K562 (cell line): ENCODE measurements at regions not wholly inside any gene's neighbourhood (a gene's known extent, or its start where the extent isn't known, plus 50 kb on each side); places are given as distances from the start of the nearest gene placed in this dataset.

Experiments used
- ATAC-seq: fragments of 200-7000 bp; cut with Tn5 transposase; 3 replicates; pipeline ENCODE4 v1.9.1; 2020; ENCODE audit warnings: moderate library complexity
- BruUV-seq: library from RNA; stranded (reverse); fragments of 400-500 nt; replicated peaks from 2 replicates; lab custom pipeline; 2021; lab: Mats Ljungman, UMichigan
- CTCF ChIA-PET: fragments of 300-600 bp; formaldehyde crosslinking; extraction: SDS; loops from one replicate; lab custom pipeline; 2021; ENCODE audit warnings: low intra/inter-chr PET ratio; lab: Yijun Ruan, JAX
- POLR2A ChIA-PET: fragments of 300-600, 350-650 bp; sonication (Branson Sonifier 250); formaldehyde crosslinking; extraction: SDS; loops from one replicate; lab custom pipeline; 2021; ENCODE audit warnings: antibody characterized with exemption, inconsistent platforms; lab: Yijun Ruan, JAX
- DNase-seq, 4 experiments: peaks; one replicate each; pipeline versions ENCODE4 v3.0.0 to v3.0.0-alpha.2; 2011 to 2018; ENCODE audit warnings: low spot score in 3 of 4, mixed read lengths in 3 of 4; ENCODE audit errors: extremely low read depth in 1 of 4
- FAIRE-seq: peaks from 2 replicates; lab custom pipeline; 2011; peaks lifted over from hg19 to GRCh38; lab: Jason Lieb, UNC
- H2AFZ ChIP-seq: 2 replicates; pipeline ENCODE4 v1.6.0; 2011; ENCODE audit warnings: low read depth, low read length, control low read depth, inconsistent platforms
- H3K27ac ChIP-seq: fragments of 200-600 bp; 3 replicates; pipeline ENCODE4 v1.8.0; 2011; ENCODE audit warnings: low read depth, mild to moderate bottlenecking, control low read depth, inconsistent platforms, low read length, moderate library complexity, mixed read lengths; ENCODE audit errors: extremely low read depth
- H3K27me3 ChIP-seq, 2 experiments: fragments of 300-600 bp in 1 of 2; 2 replicates in 1 of 2; 3 replicates in 1 of 2; pipeline versions ENCODE4 v1.6.0 to v1.8.0; 2011; ENCODE audit warnings: inconsistent platforms in 2 of 2, low read length in 2 of 2, mild to moderate bottlenecking in 1 of 2, mixed read lengths in 1 of 2, moderate library complexity in 1 of 2; ENCODE audit not compliant: control insufficient read depth in 2 of 2, insufficient read depth in 2 of 2
- H3K36me3 ChIP-seq: fragments of 300-600 bp; 3 replicates; pipeline ENCODE4 v1.8.0; 2011; ENCODE audit warnings: mild to moderate bottlenecking, low read length, inconsistent platforms; ENCODE audit not compliant: control insufficient read depth, insufficient read depth
- H3K4me1 ChIP-seq, 2 experiments: fragments of 200-600 bp in 1 of 2; replicated peaks in 1 of 2; 2 replicates in 1 of 2; 3 replicates in 1 of 2; pipeline versions ENCODE4 v1.5.1 to v1.8.0; 2011; ENCODE audit warnings: inconsistent platforms in 2 of 2, low read length in 2 of 2, mild to moderate bottlenecking in 1 of 2, mixed read lengths in 1 of 2, moderate library complexity in 1 of 2; ENCODE audit not compliant: control insufficient read depth in 2 of 2, insufficient read depth in 2 of 2
- H3K4me2 ChIP-seq: 2 replicates; pipeline ENCODE4 v1.6.1; 2011; ENCODE audit warnings: low read length, control low read depth, inconsistent platforms, mixed read lengths; ENCODE audit not compliant: insufficient read depth
- H3K4me3 ChIP-seq: fragments of 200-600 bp; sonication (generic), shearing (Covaris generic); 2 replicates; pipeline ENCODE4 v1.5.1; 2016; ENCODE audit warnings: control low read depth, inconsistent platforms
- H3K79me2 ChIP-seq: fragments of 200-600 bp; 3 replicates; pipeline ENCODE4 v1.8.0; 2011; ENCODE audit warnings: low read length, inconsistent platforms; ENCODE audit not compliant: control insufficient read depth, insufficient read depth
- H3K9ac ChIP-seq, 2 experiments: 2 replicates each; pipeline versions ENCODE4 v1.6.0 to v1.6.1; 2011; ENCODE audit warnings: low read depth in 2 of 2, low read length in 2 of 2, control low read depth in 1 of 2, inconsistent platforms in 1 of 2, mild to moderate bottlenecking in 1 of 2, mixed read lengths in 1 of 2; ENCODE audit not compliant: insufficient read depth in 1 of 2
- H3K9me1 ChIP-seq: one replicate; pipeline ENCODE4 v1.6.0; 2011; ENCODE audit warnings: inconsistent platforms, mild to moderate bottlenecking, low read length, moderate library complexity; ENCODE audit not compliant: control insufficient read depth, insufficient read depth
- H3K9me3 ChIP-seq: replicated peaks from 2 replicates; pipeline ENCODE4 v1.5.1; 2011; ENCODE audit warnings: low read depth, low read length, inconsistent platforms; ENCODE audit not compliant: control insufficient read depth, insufficient read depth
- H4K20me1 ChIP-seq: replicated peaks from 2 replicates; pipeline ENCODE4 v1.6.1; 2011; ENCODE audit warnings: low read length, inconsistent platforms, mixed read lengths; ENCODE audit not compliant: control insufficient read depth, insufficient read depth
- ADNP ChIP-seq: fragments of 200-800 bp; sonication (Bioruptor generic); IDR thresholded peaks from 2 replicates; pipeline ENCODE4 v1.6.1; 2016; ENCODE audit warnings: missing genetic modification characterization, missing compliant biosample characterization
- GMEB1 ChIP-seq: fragments of 250-450 bp; sonication (Bioruptor Pico); IDR thresholded peaks from 2 replicates; pipeline ENCODE4 v1.4.0; 2020; ENCODE audit warnings: mild to moderate bottlenecking
- HMGN3 ChIP-seq: IDR thresholded peaks from 2 replicates; pipeline ENCODE4 v1.6.1; 2011; ENCODE audit warnings: borderline replicate concordance, low read depth, mild to moderate bottlenecking, mixed read lengths, low read length; ENCODE audit not compliant: insufficient read length; ENCODE audit errors: extremely low read depth
- KAT2B ChIP-seq: IDR thresholded peaks from one replicate; pipeline ENCODE4 v1.6.1; 2012; ENCODE audit warnings: low read depth, mild to moderate bottlenecking, control low read depth, inconsistent platforms, low read length, moderate library complexity
- POLR2B ChIP-seq: fragments of 450-650 bp; IDR thresholded peaks from 2 replicates; pipeline ENCODE4 v1.6.1; 2018; ENCODE audit warnings: low read depth; ENCODE audit not compliant: partially characterized antibody
- PREB ChIP-seq: sonication (generic); formaldehyde crosslinking; IDR thresholded peaks from 2 replicates; pipeline ENCODE4 v1.8.1; 2023; ENCODE audit warnings: mild to moderate bottlenecking, missing genetic modification reagents
- PTRF ChIP-seq: fragments of 450-650 bp; IDR thresholded peaks from 2 replicates; pipeline ENCODE4 v1.6.1; 2016; ENCODE audit warnings: mild to moderate bottlenecking, missing genetic modification characterization, missing compliant biosample characterization
- RBM34 ChIP-seq: fragments of 200-400 bp; formaldehyde crosslinking; IDR thresholded peaks from 2 replicates; pipeline ENCODE4 v1.6.1; 2018; ENCODE audit warnings: low read length, borderline replicate concordance; ENCODE audit not compliant: insufficient read depth
- ZKSCAN3 ChIP-seq: fragments of 250-450 bp; sonication (Bioruptor Pico); IDR thresholded peaks from 2 replicates; pipeline ENCODE4 v1.4.0; 2020
- ZNF445 ChIP-seq: fragments of 250-450 bp; sonication (Bioruptor Pico); IDR thresholded peaks from 2 replicates; pipeline ENCODE4 v1.4.0; 2020; ENCODE audit warnings: low read depth, mild to moderate bottlenecking, moderate library complexity
- WGBS: fragments of 100-300 bp; shearing (Covaris generic); methylation state at CpG from one replicate; pipeline ENCODE4 v1.1.6; 2016; ENCODE audit warnings: low coverage, mixed read lengths; ENCODE audit not compliant: insufficient coverage; ENCODE audit errors: missing lambda C conversion rate; 5-methylcytosine and 5-hydroxymethylcytosine counted together
- in situ Hi-C: fragments of 300-500 bp; cut with MboI; formaldehyde crosslinking; loops from 4 replicates; pipeline ENCODE4 v1.15.0; 2018; ENCODE audit warnings: inconsistent platforms, mixed read lengths
- intact Hi-C: fragments of 100-400 bp; cut with micrococcal nuclease; formaldehyde crosslinking; loops from 2 replicates; pipeline ENCODE4 v1.14.2; 2022
- TF ChIP-seq, protein P1 (sequence below): sonication (generic); formaldehyde crosslinking; IDR thresholded peaks from 2 replicates; pipeline ENCODE4 v1.8.0; 2022; ENCODE audit warnings: mild to moderate bottlenecking, missing genetic modification reagents
- TF ChIP-seq, protein P2 (sequence below): fragments of 250-450 bp; sonication (Bioruptor Pico); IDR thresholded peaks from 2 replicates; pipeline ENCODE4 v1.8.0; 2021; ENCODE audit warnings: mild to moderate bottlenecking, moderate library complexity
- TF ChIP-seq, protein P3 (sequence below): fragments of 450-650 bp; conservative IDR thresholded peaks from 2 replicates; pipeline ENCODE4 v1.6.1; 2016; ENCODE audit warnings: missing genetic modification characterization, low read depth, mild to moderate bottlenecking, missing compliant biosample characterization, moderate library complexity
- TF ChIP-seq, protein P4 (sequence below): fragments of 450-650 bp; IDR thresholded peaks from 2 replicates; pipeline ENCODE4 v1.6.1; 2016; ENCODE audit warnings: mild to moderate bottlenecking

- no peaks in the 10 kb centered on the region for H3K36me3 ChIP-seq
- no peaks in the 10 kb centered on the region for H3K4me1 ChIP-seq
- H3K4me2 ChIP-seq: no peak overlapping the region
- no peak overlapping the region for H3K9ac ChIP-seq
- H2AFZ ChIP-seq: no peak overlapping the region
- H3K79me2 ChIP-seq: no peaks in the 10 kb centered on the region
- intact Hi-C loops (no loop called here), in situ Hi-C loops (loop anchor here (25.0 kb wide), 1 partner anchor 1520 kb away; no protein-coding TSS in a partner anchor)
- H4K20me1 ChIP-seq: no peaks in the 10 kb centered on the region
- WGBS: 0% methylated on average over 6 of the region's 6 CpGs
- no peaks in the 10 kb centered on the region for H3K27me3 ChIP-seq
- ChIA-PET POLR2A (interaction anchor here (0.7 kb wide), 1 partner anchor 65 kb away, joined by 3 read pairs; no protein-coding TSS in a partner anchor), CTCF (no interaction called here)
- no peak overlapping the region for H3K4me3 ChIP-seq
- H3K9me1 ChIP-seq: no peaks in the 10 kb centered on the region
- no TSS peak for BruUV-seq
- no peak overlapping the region for H3K27ac ChIP-seq
- DNase-seq (no peak), FAIRE-seq (no peak), ATAC-seq (no peak)
- H3K9me3 ChIP-seq: no peaks in the 10 kb centered on the region
- TF ChIP-seq GMEB1 (CRISPR knock-in tag) (no peak), PREB (CRISPR knock-in tag) (no peak), RBM34 (no peak), ZKSCAN3 (CRISPR knock-in tag) (no peak), HMGN3 (no peak), ZNF445 (no peak), POLR2B (no peak), KAT2B (no peak), PTRF (no peak), ADNP (tag) (no peak)
- TF ChIP-seq, protein P1, sequence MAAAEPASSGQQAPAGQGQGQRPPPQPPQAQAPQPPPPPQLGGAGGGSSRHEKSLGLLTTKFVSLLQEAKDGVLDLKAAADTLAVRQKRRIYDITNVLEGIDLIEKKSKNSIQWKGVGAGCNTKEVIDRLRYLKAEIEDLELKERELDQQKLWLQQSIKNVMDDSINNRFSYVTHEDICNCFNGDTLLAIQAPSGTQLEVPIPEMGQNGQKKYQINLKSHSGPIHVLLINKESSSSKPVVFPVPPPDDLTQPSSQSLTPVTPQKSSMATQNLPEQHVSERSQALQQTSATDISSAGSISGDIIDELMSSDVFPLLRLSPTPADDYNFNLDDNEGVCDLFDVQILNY: no peak
- TF ChIP-seq, protein P2, sequence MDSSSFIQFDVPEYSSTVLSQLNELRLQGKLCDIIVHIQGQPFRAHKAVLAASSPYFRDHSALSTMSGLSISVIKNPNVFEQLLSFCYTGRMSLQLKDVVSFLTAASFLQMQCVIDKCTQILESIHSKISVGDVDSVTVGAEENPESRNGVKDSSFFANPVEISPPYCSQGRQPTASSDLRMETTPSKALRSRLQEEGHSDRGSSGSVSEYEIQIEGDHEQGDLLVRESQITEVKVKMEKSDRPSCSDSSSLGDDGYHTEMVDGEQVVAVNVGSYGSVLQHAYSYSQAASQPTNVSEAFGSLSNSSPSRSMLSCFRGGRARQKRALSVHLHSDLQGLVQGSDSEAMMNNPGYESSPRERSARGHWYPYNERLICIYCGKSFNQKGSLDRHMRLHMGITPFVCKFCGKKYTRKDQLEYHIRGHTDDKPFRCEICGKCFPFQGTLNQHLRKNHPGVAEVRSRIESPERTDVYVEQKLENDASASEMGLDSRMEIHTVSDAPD (CRISPR knock-in tag): no peak
- TF ChIP-seq, protein P3, sequence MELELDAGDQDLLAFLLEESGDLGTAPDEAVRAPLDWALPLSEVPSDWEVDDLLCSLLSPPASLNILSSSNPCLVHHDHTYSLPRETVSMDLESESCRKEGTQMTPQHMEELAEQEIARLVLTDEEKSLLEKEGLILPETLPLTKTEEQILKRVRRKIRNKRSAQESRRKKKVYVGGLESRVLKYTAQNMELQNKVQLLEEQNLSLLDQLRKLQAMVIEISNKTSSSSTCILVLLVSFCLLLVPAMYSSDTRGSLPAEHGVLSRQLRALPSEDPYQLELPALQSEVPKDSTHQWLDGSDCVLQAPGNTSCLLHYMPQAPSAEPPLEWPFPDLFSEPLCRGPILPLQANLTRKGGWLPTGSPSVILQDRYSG (tag): no peak
- TF ChIP-seq, protein P4, sequence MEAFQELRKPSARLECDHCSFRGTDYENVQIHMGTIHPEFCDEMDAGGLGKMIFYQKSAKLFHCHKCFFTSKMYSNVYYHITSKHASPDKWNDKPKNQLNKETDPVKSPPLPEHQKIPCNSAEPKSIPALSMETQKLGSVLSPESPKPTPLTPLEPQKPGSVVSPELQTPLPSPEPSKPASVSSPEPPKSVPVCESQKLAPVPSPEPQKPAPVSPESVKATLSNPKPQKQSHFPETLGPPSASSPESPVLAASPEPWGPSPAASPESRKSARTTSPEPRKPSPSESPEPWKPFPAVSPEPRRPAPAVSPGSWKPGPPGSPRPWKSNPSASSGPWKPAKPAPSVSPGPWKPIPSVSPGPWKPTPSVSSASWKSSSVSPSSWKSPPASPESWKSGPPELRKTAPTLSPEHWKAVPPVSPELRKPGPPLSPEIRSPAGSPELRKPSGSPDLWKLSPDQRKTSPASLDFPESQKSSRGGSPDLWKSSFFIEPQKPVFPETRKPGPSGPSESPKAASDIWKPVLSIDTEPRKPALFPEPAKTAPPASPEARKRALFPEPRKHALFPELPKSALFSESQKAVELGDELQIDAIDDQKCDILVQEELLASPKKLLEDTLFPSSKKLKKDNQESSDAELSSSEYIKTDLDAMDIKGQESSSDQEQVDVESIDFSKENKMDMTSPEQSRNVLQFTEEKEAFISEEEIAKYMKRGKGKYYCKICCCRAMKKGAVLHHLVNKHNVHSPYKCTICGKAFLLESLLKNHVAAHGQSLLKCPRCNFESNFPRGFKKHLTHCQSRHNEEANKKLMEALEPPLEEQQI: no peak
These were observed 64.3 kb upstream of the CDKN3 start for GRCh38 chr14:54332490-54332889.
